Muscle of leg (tissue), 3 donors: ENCODE measurements at regions not wholly inside any gene's neighbourhood (a gene's known extent, or its start where the extent isn't known, plus 50 kb on each side); places are given as distances from the start of the nearest gene placed in this dataset.
A peak's percentile ranks its signal among the peaks of the same experiment; 100 is the strongest.

Experiments
- DNase-seq: peaks from one replicate; pipeline ENCODE4 v3.0.0; 2013
- H3K27ac ChIP-seq: one replicate; pipeline ENCODE4 v1.5.1; 2013; ENCODE audit warnings: mild to moderate bottlenecking, low read length, control low read depth
- H3K27me3 ChIP-seq: one replicate; pipeline ENCODE4 v1.6.1; 2013; ENCODE audit warnings: low read length; ENCODE audit not compliant: control insufficient read depth, insufficient read depth
- H3K36me3 ChIP-seq: one replicate; pipeline ENCODE4 v1.6.1; 2013; ENCODE audit warnings: low read length; ENCODE audit not compliant: control insufficient read depth, insufficient read depth
- H3K4me1 ChIP-seq: one replicate; pipeline ENCODE4 v1.6.1; 2013; ENCODE audit warnings: low read length; ENCODE audit not compliant: control insufficient read depth, insufficient read depth
- H3K4me3 ChIP-seq: one replicate; pipeline ENCODE4 v1.5.1; 2013; ENCODE audit warnings: low read length, control low read depth
- H3K9me3 ChIP-seq: replicated peaks from 2 replicates; pipeline ENCODE4 v1.6.1; 2013; ENCODE audit warnings: low read depth, low read length; ENCODE audit not compliant: control insufficient read depth
- WGBS: methylation state at CpG from one replicate; pipeline ENCODE4 v1.1.5; 2013; ENCODE audit warnings: missing lambda C conversion rate; ENCODE audit not compliant: insufficient coverage; 5-methylcytosine and 5-hydroxymethylcytosine counted together

GRCh38 chr2:143953451-143954030 lies 566.4 kb downstream of the ZEB2 start:
- Histone ChIP-seq H3K36me3 (no peaks in the 10 kb centered on the region), H3K27ac (peak overlapping the region; percentile 52), H3K27me3 (no peaks in the 10 kb centered on the region), H3K4me3 (no peak overlapping the region), H3K4me1 (no peaks in the 10 kb centered on the region), H3K9me3 (no peaks in the 10 kb centered on the region)
- DNase-seq = no peak
- no CpG with 5 or more reads among the region's 2 CpGs for WGBS

GRCh38 chr2:143952536-143952935 lies 567.4 kb downstream of the ZEB2 start:
- DNase-seq = no peak
- WGBS = no CpG with 5 or more reads among the region's 1 CpG

GRCh38 chr2:143950704-143951103 lies 569.2 kb downstream of the ZEB2 start:
- no CpG with 5 or more reads among the region's 2 CpGs for WGBS
- no peaks in the 10 kb centered on the region for H3K4me1 ChIP-seq
- no peaks in the 10 kb centered on the region for H3K27me3 ChIP-seq
- no peaks in the 10 kb centered on the region for H3K36me3 ChIP-seq
- DNase-seq = no peak
- H3K27ac ChIP-seq = no peak overlapping the region
- H3K9me3 ChIP-seq = no peaks in the 10 kb centered on the region
- H3K4me3 ChIP-seq = no peak overlapping the region

More at GRCh38 chr2:143952536-143952935, 567.4 kb downstream of the ZEB2 start:
- Histone ChIP-seq H3K27me3 (no peaks in the 10 kb centered on the region), H3K36me3 (no peaks in the 10 kb centered on the region), H3K4me3 (no peak overlapping the region), H3K4me1 (no peaks in the 10 kb centered on the region), H3K9me3 (no peaks in the 10 kb centered on the region), H3K27ac (no peak overlapping the region)

GRCh38 chr2:143949121-143949848 lies 570.6 kb downstream of the ZEB2 start:
- H3K4me3 ChIP-seq = no peak overlapping the region
- no peak for DNase-seq
- WGBS = no CpG with 5 or more reads among the region's 3 CpGs
- H3K36me3 ChIP-seq = no peaks in the 10 kb centered on the region
- H3K4me1 ChIP-seq = no peaks in the 10 kb centered on the region
- H3K27me3 ChIP-seq = no peaks in the 10 kb centered on the region
- H3K27ac ChIP-seq = no peak overlapping the region
- no peaks in the 10 kb centered on the region for H3K9me3 ChIP-seq

- no peaks in the 10 kb centered on the region for H3K36me3 ChIP-seq
- no peak for DNase-seq
- H3K27ac ChIP-seq = no peak overlapping the region
- WGBS = no CpG with 5 or more reads among the region's 2 CpGs
- no peaks in the 10 kb centered on the region for H3K27me3 ChIP-seq
- H3K9me3 ChIP-seq = no peaks in the 10 kb centered on the region
- H3K4me3 ChIP-seq = no peak overlapping the region
- no peaks in the 10 kb centered on the region for H3K4me1 ChIP-seq
Measured at GRCh38 chr2:143948710-143949109, 571.2 kb downstream of the ZEB2 start.

- H3K9me3 ChIP-seq = no peaks in the 10 kb centered on the region
- no peak overlapping the region for H3K27ac ChIP-seq
- H3K36me3 ChIP-seq = no peaks in the 10 kb centered on the region
- DNase-seq = no peak
- H3K27me3 ChIP-seq = no peaks in the 10 kb centered on the region
- 79% methylated on average over 10 of the region's 18 CpGs for WGBS
- H3K4me3 ChIP-seq = no peak overlapping the region
- no peaks in the 10 kb centered on the region for H3K4me1 ChIP-seq
Measured at GRCh38 chr2:143946436-143947391, 573.2 kb downstream of the ZEB2 start.

GRCh38 chr2:143942486-143942885 lies 577.4 kb downstream of the ZEB2 start:
- Histone ChIP-seq H3K36me3 (no peaks in the 10 kb centered on the region), H3K4me1 (peaks cover 9% of the 10 kb centered on the region), H3K27ac (no peak overlapping the region), H3K4me3 (no peak overlapping the region), H3K9me3 (no peaks in the 10 kb centered on the region), H3K27me3 (no peaks in the 10 kb centered on the region)
- no peak for DNase-seq

- H3K4me3 ChIP-seq = no peak overlapping the region
- no peaks in the 10 kb centered on the region for H3K27me3 ChIP-seq
- no peaks in the 10 kb centered on the region for H3K36me3 ChIP-seq
- no peaks in the 10 kb centered on the region for H3K9me3 ChIP-seq
- peak overlapping the region; percentile 23 for H3K27ac ChIP-seq
- no peak for DNase-seq
- peaks cover 15% of the 10 kb centered on the region for H3K4me1 ChIP-seq
- no CpG with 5 or more reads among the region's 3 CpGs for WGBS
Measured at GRCh38 chr2:143940720-143941119, 579.2 kb downstream of the ZEB2 start.

- Histone ChIP-seq H3K4me3 (no peak overlapping the region), H3K27ac (peak overlapping the region; percentile 56), H3K36me3 (no peaks in the 10 kb centered on the region), H3K4me1 (peaks cover 15% of the 10 kb centered on the region), H3K9me3 (no peaks in the 10 kb centered on the region), H3K27me3 (no peaks in the 10 kb centered on the region)
- DNase-seq = peak; percentile 81
- WGBS = 63% methylated on average over 1 of the region's 6 CpGs
Measured at GRCh38 chr2:143939626-143940330, 580.1 kb downstream of the ZEB2 start.
